Glutamatergic neuron (in vitro differentiated cells): ENCODE measurements at regions not wholly inside any gene's neighbourhood (a gene's known extent, or its start where the extent isn't known, plus 50 kb on each side); places are given as distances from the start of the nearest gene placed in this dataset.

ENCODE experiments used
- DNase-seq: peaks from one replicate; pipeline ENCODE4 v3.0.0; 2022
- H3K27ac Mint-ChIP-seq: one replicate; pipeline ENCODE4 v1.8.0; 2020; ENCODE audit warnings: mild to moderate bottlenecking, mixed read lengths, inconsistent platforms; ENCODE audit not compliant: unreplicated experiment
- H3K27me3 Mint-ChIP-seq: one replicate; pipeline ENCODE4 v1.8.0; 2020; ENCODE audit warnings: mild to moderate bottlenecking, moderate library complexity, mixed read lengths, inconsistent platforms; ENCODE audit not compliant: unreplicated experiment
- H3K36me3 Mint-ChIP-seq: one replicate; pipeline ENCODE4 v1.8.0; 2020; ENCODE audit warnings: mild to moderate bottlenecking, mixed read lengths, inconsistent platforms; ENCODE audit not compliant: unreplicated experiment
- H3K4me1 Mint-ChIP-seq: one replicate; pipeline ENCODE4 v1.8.0; 2020; ENCODE audit warnings: mild to moderate bottlenecking, low read depth, mixed read lengths, inconsistent platforms; ENCODE audit not compliant: unreplicated experiment
- H3K4me3 Mint-ChIP-seq: one replicate; pipeline ENCODE4 v1.8.0; 2020; ENCODE audit warnings: mild to moderate bottlenecking, mixed read lengths, inconsistent platforms; ENCODE audit not compliant: unreplicated experiment
- H3K9me3 Mint-ChIP-seq: one replicate; pipeline ENCODE4 v1.8.0; 2020; ENCODE audit warnings: mild to moderate bottlenecking, moderate library complexity, mixed read lengths, inconsistent platforms; ENCODE audit not compliant: unreplicated experiment
- CTCF ChIP-seq: fragments of 200-600 bp; sonication (generic); IDR thresholded peaks from one replicate; pipeline ENCODE4 v1.5.0; 2021; ENCODE audit not compliant: partially characterized antibody, unreplicated experiment

DNA sequence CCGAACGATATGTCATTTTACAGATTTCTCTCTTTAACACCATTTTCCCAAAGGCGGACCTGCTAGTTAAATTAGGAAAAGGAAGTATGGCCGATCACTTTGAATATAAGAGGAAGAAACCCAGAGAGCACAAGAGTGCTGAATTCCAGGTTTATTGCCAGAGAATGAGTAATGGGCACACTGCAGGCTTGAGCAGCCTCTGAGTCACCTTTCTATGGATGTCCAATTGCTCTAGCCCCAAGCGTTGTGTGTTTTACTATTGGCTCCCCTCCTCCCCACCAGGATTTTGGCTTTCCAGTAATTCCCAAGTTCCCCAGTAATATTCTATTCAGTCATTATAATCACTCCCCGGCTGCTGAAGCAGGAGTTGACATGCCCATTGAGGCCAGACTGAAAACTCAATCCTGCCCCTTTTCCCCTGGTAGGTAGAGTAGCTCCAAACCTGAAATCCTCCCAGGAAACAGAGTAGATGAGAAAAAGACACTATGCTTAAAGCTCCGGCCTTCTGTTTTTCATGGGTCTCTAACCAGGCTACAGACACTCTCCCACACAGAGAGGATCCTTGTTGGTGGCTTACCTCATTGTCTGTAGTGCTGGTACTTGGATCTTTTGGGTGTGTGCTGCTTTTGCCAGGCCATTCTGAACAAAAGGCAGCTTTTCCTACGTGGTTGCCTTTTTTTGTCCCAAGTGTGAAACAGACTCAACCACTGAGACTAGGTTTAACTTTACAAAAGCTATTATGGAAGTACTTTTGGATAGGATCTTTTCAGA lies 704.3 kb upstream of the FLRT2 start:
- Mint-ChIP-seq H3K36me3 (no peaks in the 10 kb centered on the region), H3K27ac (no peak overlapping the region), H3K4me1 (peaks cover 1% of the 10 kb centered on the region), H3K9me3 (no peaks in the 10 kb centered on the region), H3K27me3 (no peaks in the 10 kb centered on the region), H3K4me3 (no peak overlapping the region)
- no peak for TF ChIP-seq CTCF
- no peak for DNase-seq

GRCh38 chr14:84826294-84826693 lies 703.6 kb upstream of the FLRT2 start:
- H3K27ac Mint-ChIP-seq = no peak overlapping the region

DNA sequence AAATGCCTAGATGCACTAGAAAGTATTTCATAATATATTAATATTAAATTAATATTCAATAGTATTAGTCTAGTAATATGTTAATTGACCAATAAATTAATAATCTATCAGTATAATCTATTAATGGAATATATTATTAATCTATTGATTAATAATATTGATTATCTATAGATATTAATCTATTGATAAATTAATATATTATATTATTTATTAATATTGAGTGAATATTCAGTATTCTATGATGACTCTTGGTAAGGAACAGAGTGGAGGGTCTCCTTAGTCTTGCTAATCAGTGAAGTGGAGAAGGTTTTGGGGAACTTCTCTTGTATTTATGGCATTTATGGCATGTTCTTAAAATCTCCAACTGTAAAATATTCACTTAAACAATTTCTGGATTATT lies 679.3 kb upstream of the FLRT2 start:
- no peak for TF ChIP-seq CTCF
- no peaks in the 10 kb centered on the region for H3K27me3 Mint-ChIP-seq
- no peak for DNase-seq
- H3K4me1 Mint-ChIP-seq = no peaks in the 10 kb centered on the region
- no peak overlapping the region for H3K27ac Mint-ChIP-seq
- no peaks in the 10 kb centered on the region for H3K9me3 Mint-ChIP-seq
- H3K4me3 Mint-ChIP-seq = no peak overlapping the region
- H3K36me3 Mint-ChIP-seq = no peaks in the 10 kb centered on the region

More at GRCh38 chr14:84826294-84826693, 703.6 kb upstream of the FLRT2 start:
- DNase-seq = no peak
- Mint-ChIP-seq H3K36me3 (no peaks in the 10 kb centered on the region), H3K9me3 (no peaks in the 10 kb centered on the region), H3K4me1 (peaks cover 1% of the 10 kb centered on the region), H3K27me3 (no peaks in the 10 kb centered on the region), H3K4me3 (no peak overlapping the region)
- no peak for TF ChIP-seq CTCF

DNA sequence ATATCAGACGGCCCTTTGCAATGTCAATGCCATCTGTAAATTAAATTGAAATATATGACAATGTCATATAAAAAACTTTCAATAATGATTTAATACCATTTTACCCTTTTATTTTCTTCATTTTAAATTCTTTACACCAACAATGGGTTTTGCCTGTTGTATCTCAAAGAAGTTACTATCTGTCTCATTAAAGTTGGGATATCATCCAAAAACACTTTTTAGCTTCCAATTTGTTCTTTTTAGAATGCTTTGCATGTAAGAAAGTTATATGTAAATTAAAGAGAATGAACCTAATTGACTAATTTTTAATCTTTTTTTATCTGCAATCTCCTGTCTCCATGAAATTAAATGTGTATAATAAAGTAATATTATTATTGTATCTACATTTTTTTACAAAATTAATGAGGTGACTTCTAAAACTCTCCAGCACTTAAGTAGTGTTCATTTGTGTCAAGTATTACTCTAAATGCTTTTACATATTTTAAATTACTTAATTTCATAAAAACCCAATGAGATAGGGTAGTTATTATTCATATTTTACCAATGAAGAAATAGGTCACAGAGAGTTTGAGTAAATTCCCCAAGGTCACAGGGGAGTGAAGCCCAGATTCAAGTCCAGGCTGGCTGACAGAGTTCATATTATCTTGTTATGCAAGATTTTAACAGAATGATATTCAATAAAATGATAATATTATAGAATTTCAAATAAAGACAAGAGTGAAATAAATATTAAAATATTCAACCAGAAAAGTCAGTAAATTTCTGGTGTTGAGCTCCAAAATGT lies 673.0 kb upstream of the FLRT2 start:
- Mint-ChIP-seq H3K4me3 (no peak overlapping the region), H3K9me3 (no peaks in the 10 kb centered on the region), H3K36me3 (no peaks in the 10 kb centered on the region), H3K27ac (no peak overlapping the region), H3K27me3 (no peaks in the 10 kb centered on the region), H3K4me1 (no peaks in the 10 kb centered on the region)
- no peak for TF ChIP-seq CTCF
- no peak for DNase-seq

GRCh38 chr14:84857571-84857970 lies 672.4 kb upstream of the FLRT2 start:
- no peaks in the 10 kb centered on the region for H3K9me3 Mint-ChIP-seq
- H3K27ac Mint-ChIP-seq = no peak overlapping the region
- H3K27me3 Mint-ChIP-seq = no peaks in the 10 kb centered on the region
- TF ChIP-seq CTCF = no peak
- H3K36me3 Mint-ChIP-seq = no peaks in the 10 kb centered on the region
- no peak overlapping the region for H3K4me3 Mint-ChIP-seq
- no peaks in the 10 kb centered on the region for H3K4me1 Mint-ChIP-seq
- DNase-seq = no peak
